Activated CD8-positive, alpha-beta memory T cell treated with anti-CD3 and anti-CD28 coated beads for 4 hours (primary cell): ENCODE measurements at regions not wholly inside any gene's neighbourhood (a gene's known extent, or its start where the extent isn't known, plus 50 kb on each side); places are given as distances from the start of the nearest gene placed in this dataset.

Source experiments
- DNase-seq, 2 donors: peaks; one replicate each; pipeline ENCODE4 v3.0.0-alpha.2; 2020; ENCODE audit warnings: low read depth in 2 of 2

- no peak for DNase-seq
Measured at GRCh38 chr2:16411788-16412187, 253.8 kb downstream of the CYRIA start.

GRCh38 chr2:16409849-16410248 is 255.8 kb downstream of the CYRIA start:
- DNase-seq, result no peak

GRCh38 chr2:16409006-16409390 is 256.6 kb downstream of the CYRIA start:
- DNase-seq, result no peak

- DNase-seq, result no peak
Measured at GRCh38 chr2:16408331-16409005, 257.2 kb downstream of the CYRIA start.

- no peak for DNase-seq
Measured at GRCh38 chr2:16407358-16407757, 258.3 kb downstream of the CYRIA start.

GRCh38 chr2:16406496-16407289 is 258.9 kb downstream of the CYRIA start:
- no peak for DNase-seq

GRCh38 chr2:16405551-16405950 is 260.1 kb downstream of the CYRIA start:
- no peak for DNase-seq

- DNase-seq, result no peak
Measured at GRCh38 chr2:16404551-16405300, 260.9 kb downstream of the CYRIA start.

- no peak for DNase-seq
Measured at GRCh38 chr2:16404146-16404545, 261.5 kb downstream of the CYRIA start.

GRCh38 chr2:16402891-16403290 is 262.7 kb downstream of the CYRIA start:
- DNase-seq, result no peak

GRCh38 chr2:16401761-16402300 is 263.8 kb downstream of the CYRIA start:
- no peak for DNase-seq

- DNase-seq, result no peak
Measured at GRCh38 chr2:16400127-16400623, 265.5 kb downstream of the CYRIA start.

- no peak for DNase-seq
Measured at GRCh38 chr2:16398486-16399043, 267.1 kb downstream of the CYRIA start.

- DNase-seq, result no peak
Measured at GRCh38 chr2:16397681-16398475, 267.8 kb downstream of the CYRIA start.

GRCh38 chr2:16396986-16397385 is 268.6 kb downstream of the CYRIA start:
- DNase-seq, result no peak

GRCh38 chr2:16396171-16396570 is 269.5 kb downstream of the CYRIA start:
- DNase-seq, result no peak

GRCh38 chr2:16395601-16396000 is 270.0 kb downstream of the CYRIA start:
- DNase-seq, result no peak

- DNase-seq, result no peak
Measured at GRCh38 chr2:16394986-16395550, 270.6 kb downstream of the CYRIA start.

- no peak for DNase-seq
Measured at GRCh38 chr2:16394072-16394985, 271.3 kb downstream of the CYRIA start.
